BE2C (cell line): ENCODE measurements at regions not wholly inside any gene's neighbourhood (a gene's known extent, or its start where the extent isn't known, plus 50 kb on each side); places are given as distances from the start of the nearest gene placed in this dataset.

ENCODE experiments used
- DNase-seq: peaks from one replicate; pipeline ENCODE4 v3.0.0-alpha.2; 2020
- H3K27me3 ChIP-seq: fragments of 250-450 bp; sonication (Bioruptor Pico); 2 replicates; pipeline ENCODE4 v1.5.1; 2020; ENCODE audit warnings: mild to moderate bottlenecking
- H3K36me3 ChIP-seq: fragments of 250-450 bp; sonication (Bioruptor Pico); 2 replicates; pipeline ENCODE4 v1.5.1; 2020; ENCODE audit warnings: mild to moderate bottlenecking
- H3K4me1 ChIP-seq: fragments of 250-450 bp; sonication (Bioruptor Pico); 2 replicates; pipeline ENCODE4 v1.5.1; 2020
- H3K4me3 ChIP-seq: 2 replicates; pipeline ENCODE4 v1.5.1; 2011; ENCODE audit warnings: low read depth, low read length
- H3K9me3 ChIP-seq: fragments of 250-450 bp; sonication (Bioruptor Pico); 2 replicates; pipeline ENCODE4 v1.5.1; 2020
- TF ChIP-seq, protein P1 (sequence below): IDR thresholded peaks from 2 replicates; pipeline ENCODE4 v1.5.1; 2012; ENCODE audit warnings: mild to moderate bottlenecking, low read depth, low read length

DNA sequence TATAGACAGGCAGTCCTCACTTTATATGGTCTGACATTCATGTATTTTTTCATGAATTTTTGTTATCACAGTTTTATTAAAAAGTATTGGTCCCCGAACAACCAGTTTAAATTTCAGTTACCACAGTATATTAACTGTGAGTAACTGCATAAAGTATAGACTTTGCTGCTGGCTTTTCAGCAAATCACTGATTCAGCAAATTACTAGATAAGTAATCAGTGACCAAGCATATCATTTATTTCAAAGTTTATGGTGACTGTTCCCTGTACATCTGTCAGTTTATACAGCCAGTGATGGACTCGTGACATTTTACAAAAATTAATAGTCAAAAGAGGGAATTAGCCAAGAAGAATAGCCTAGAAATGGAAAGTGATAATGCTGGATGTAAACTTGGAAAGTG lies 266.7 kb upstream of the CHRM2 start:
- H3K9me3 ChIP-seq = no peaks in the 10 kb centered on the region
- no peaks in the 10 kb centered on the region for H3K27me3 ChIP-seq
- no peak for DNase-seq
- H3K4me3 ChIP-seq = no peak overlapping the region
- no peaks in the 10 kb centered on the region for H3K36me3 ChIP-seq
- TF ChIP-seq, protein P1, sequence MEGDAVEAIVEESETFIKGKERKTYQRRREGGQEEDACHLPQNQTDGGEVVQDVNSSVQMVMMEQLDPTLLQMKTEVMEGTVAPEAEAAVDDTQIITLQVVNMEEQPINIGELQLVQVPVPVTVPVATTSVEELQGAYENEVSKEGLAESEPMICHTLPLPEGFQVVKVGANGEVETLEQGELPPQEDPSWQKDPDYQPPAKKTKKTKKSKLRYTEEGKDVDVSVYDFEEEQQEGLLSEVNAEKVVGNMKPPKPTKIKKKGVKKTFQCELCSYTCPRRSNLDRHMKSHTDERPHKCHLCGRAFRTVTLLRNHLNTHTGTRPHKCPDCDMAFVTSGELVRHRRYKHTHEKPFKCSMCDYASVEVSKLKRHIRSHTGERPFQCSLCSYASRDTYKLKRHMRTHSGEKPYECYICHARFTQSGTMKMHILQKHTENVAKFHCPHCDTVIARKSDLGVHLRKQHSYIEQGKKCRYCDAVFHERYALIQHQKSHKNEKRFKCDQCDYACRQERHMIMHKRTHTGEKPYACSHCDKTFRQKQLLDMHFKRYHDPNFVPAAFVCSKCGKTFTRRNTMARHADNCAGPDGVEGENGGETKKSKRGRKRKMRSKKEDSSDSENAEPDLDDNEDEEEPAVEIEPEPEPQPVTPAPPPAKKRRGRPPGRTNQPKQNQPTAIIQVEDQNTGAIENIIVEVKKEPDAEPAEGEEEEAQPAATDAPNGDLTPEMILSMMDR = no peak
- H3K4me1 ChIP-seq = no peaks in the 10 kb centered on the region; the same call in 1 of the 2 replicates

DNA sequence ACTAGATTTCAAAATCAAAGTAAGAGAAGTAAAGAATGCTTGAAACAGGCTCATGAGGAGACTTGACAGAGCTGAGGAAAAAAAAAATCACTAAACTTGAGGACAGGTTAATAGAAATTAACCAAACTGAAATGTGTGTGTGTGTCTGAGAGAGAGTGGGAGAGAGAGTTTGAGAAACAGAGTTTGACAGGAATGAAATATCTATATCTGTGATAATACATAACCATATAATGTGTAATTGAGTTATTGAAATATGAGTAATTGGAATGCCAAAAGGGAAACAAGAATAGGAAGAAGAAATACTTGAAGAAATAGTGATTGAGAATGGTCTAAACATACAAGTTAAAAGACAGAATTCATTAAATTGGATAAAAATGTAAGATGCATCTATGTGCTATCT lies 268.0 kb upstream of the CHRM2 start:
- no peaks in the 10 kb centered on the region for H3K36me3 ChIP-seq
- no peak for DNase-seq
- no peaks in the 10 kb centered on the region for H3K9me3 ChIP-seq
- TF ChIP-seq, protein P1 = no peak
- no peaks in the 10 kb centered on the region for H3K27me3 ChIP-seq
- no peak overlapping the region for H3K4me3 ChIP-seq
- no peaks in the 10 kb centered on the region; the same call in 1 of the 2 replicates for H3K4me1 ChIP-seq

DNA sequence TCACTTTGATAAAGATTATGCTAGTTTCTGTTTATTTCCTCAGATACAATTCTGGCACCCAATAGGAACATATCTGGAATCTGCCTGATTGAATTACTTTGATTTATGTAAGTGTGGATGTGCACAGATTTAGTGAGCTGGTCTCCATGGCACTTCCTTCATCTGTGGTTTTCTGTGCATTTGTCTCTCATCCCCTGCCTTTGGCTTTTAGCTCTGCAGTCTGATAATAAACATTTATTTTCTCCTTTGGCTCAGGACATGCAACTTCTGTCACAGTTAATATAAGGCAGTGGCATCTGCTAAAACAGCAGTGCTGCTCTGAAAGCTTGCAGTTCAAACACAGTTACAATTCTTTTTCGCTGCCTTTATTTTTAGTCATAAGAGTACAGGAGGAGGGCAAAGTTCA lies 273.7 kb upstream of the CHRM2 start:
- TF ChIP-seq, protein P1 = peak; percentile 48
- H3K4me1 ChIP-seq = peaks cover 16% of the 10 kb centered on the region
- DNase-seq = peak; percentile 47
- no peaks in the 10 kb centered on the region for H3K27me3 ChIP-seq
- H3K9me3 ChIP-seq = no peaks in the 10 kb centered on the region
- peak overlapping the region; percentile 5 for H3K4me3 ChIP-seq
- H3K36me3 ChIP-seq = no peaks in the 10 kb centered on the region

DNA sequence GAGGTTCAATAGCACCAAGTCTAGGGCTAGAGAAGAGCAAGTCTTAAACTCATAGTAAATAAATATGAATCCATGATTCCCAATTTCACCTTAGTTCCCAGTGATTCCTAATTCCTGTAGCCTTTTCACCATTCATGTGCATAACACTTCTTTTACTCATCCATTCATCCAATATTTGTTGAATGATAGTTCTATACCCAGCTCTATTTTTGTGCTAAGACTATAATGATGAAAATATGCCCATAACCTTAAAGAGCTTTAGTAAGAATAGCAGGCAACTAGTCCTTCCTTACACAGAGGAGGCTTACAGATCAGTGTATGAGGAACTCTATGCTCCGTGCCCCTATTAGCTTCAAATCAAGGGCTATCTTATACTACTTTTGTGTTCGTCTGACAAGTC lies 280.2 kb upstream of the CHRM2 start:
- Histone ChIP-seq H3K4me3 (no peak overlapping the region), H3K4me1 (no peaks in the 10 kb centered on the region; the same call in 1 of the 2 replicates), H3K27me3 (no peaks in the 10 kb centered on the region), H3K9me3 (no peaks in the 10 kb centered on the region), H3K36me3 (no peaks in the 10 kb centered on the region)
- DNase-seq = no peak
- TF ChIP-seq, protein P1 = no peak

DNA sequence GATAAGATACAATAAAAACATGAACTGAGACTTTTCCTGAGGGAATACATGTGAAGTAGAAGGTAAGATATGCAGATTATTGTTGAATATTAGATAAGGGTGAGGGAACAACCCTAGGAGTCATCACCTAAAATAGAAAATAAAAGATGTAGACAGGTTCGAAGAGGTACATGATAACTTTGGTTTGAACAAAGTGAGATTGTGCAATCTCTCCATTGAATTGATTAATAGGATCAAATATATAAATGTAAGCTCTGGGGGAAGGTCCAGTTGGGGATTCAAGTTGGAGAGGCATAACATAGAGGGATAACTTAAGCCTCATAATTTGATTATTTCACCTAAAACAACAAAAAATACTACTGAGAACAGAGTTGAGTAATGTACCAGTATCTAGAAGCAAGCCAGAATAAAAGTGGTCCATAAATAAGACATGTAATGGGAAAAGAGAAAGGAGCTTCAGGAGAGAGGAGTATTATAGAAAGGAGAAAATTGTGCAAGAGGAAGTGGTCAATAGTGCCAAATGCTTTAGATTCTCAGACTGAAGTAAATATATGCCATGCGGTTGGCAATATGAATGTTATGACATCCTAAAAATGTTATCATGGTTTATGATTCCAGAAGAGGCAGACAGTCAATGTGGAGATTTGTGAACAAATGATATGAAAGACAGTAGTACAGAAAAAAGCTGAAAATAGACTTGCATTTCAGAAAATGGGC lies 282.3 kb upstream of the CHRM2 start:
- H3K9me3 ChIP-seq = no peaks in the 10 kb centered on the region
- no peaks in the 10 kb centered on the region; the same call in 1 of the 2 replicates for H3K4me1 ChIP-seq
- no peaks in the 10 kb centered on the region for H3K36me3 ChIP-seq
- H3K27me3 ChIP-seq = no peaks in the 10 kb centered on the region
- H3K4me3 ChIP-seq = no peak overlapping the region
- DNase-seq = no peak
- TF ChIP-seq, protein P1 = no peak

DNA sequence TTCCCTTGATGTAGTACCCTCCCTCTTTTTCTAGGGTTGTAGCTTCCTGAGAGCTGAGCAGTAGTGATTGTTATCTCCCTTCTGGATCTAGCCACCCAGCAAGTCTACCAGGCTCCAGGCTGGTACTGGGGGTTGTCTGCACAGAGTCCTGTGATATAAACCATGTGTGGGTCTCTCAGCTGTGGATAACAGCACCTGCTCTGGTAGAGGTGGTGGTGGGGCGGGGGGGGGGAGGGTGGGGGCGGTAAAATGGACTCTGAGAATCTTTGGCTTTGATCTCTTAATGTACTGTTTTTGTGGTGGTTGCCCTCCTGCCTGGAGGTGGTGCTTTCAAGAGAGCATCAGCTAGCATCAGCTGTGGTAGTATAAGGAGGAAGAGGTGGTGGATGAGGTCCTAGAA lies 302.0 kb upstream of the CHRM2 start:
- H3K4me1 ChIP-seq = peaks cover 12% of the 10 kb centered on the region
- no peak overlapping the region for H3K4me3 ChIP-seq
- no peaks in the 10 kb centered on the region for H3K36me3 ChIP-seq
- no peaks in the 10 kb centered on the region for H3K9me3 ChIP-seq
- no peaks in the 10 kb centered on the region for H3K27me3 ChIP-seq
- TF ChIP-seq, protein P1 = no peak
- peak; percentile 48 for DNase-seq
